Uterus (tissue), 3 donors: ENCODE measurements at regions not wholly inside any gene's neighbourhood (a gene's known extent, or its start where the extent isn't known, plus 50 kb on each side); places are given as distances from the start of the nearest gene placed in this dataset.

Source experiments
- DNase-seq, 2 donors: peaks; one replicate each; pipeline ENCODE4 v3.0.0-alpha.2; 2019 to 2020
- H3K27ac ChIP-seq, 2 donors: fragments of 200-600 bp; sonication (generic); 1 replicate in 1 of 2; 2 replicates in 1 of 2; pipeline ENCODE4 v1.5.1; 2016 to 2018
- H3K27me3 ChIP-seq, 2 donors: fragments of 200-600 bp; sonication (generic); one replicate each; pipeline ENCODE4 v1.5.1; 2018 to 2019; ENCODE audit warnings: control low read depth in 1 of 2
- H3K36me3 ChIP-seq, 2 donors: fragments of 200-600 bp; sonication (generic); one replicate each; pipeline ENCODE4 v1.5.1; 2019; ENCODE audit warnings: control low read depth in 1 of 2
- H3K4me1 ChIP-seq, 2 donors: fragments of 200-600 bp; sonication (generic); one replicate each; pipeline ENCODE4 v1.5.1; 2018 to 2019; ENCODE audit warnings: control low read depth in 1 of 2
- H3K4me3 ChIP-seq, 2 donors: fragments of 200-600 bp; sonication (generic); 1 replicate in 1 of 2; 2 replicates in 1 of 2; pipeline ENCODE4 v1.5.1; 2018 to 2019; ENCODE audit warnings: mild to moderate bottlenecking in 1 of 2
- H3K9me3 ChIP-seq, 2 donors: fragments of 200-600 bp; sonication (generic); one replicate each; pipeline ENCODE4 v1.5.1; 2019; ENCODE audit warnings: control low read depth in 1 of 2
- CTCF ChIP-seq, 4 experiments: fragments of 200-600 bp in 2 of 4; fragments of 450-650 bp in 2 of 4; sonication (generic) in 2 of 4; IDR thresholded peaks; one replicate each; pipeline ENCODE4 v1.5.1; 2016 to 2019; ENCODE audit warnings: antibody characterized with exemption in 4 of 4, mild to moderate bottlenecking in 2 of 4, moderate library complexity in 1 of 4
- POLR2A ChIP-seq, 2 donors: fragments of 450-650 bp; IDR thresholded peaks; one replicate each; pipeline ENCODE4 v1.6.1; 2016; ENCODE audit warnings: antibody characterized with exemption in 2 of 2, mild to moderate bottlenecking in 1 of 2, moderate library complexity in 1 of 2
- intact Hi-C: fragments of 100-400 bp; cut with DNase I; formaldehyde crosslinking; loops from one replicate; pipeline ENCODE4 v1.15.1; 2023; ENCODE audit warnings: low total_unique reads
- donor health status: DM: yes; HTN: yes; CAD: no.

GRCh38 chr16:86080982-86081381, 182.0 kb downstream of the IRF8 start:
- no peak for DNase-seq
- Histone ChIP-seq H3K27ac (no peak overlapping the region), H3K27me3 (no peaks in the 10 kb centered on the region), H3K9me3 (no peaks in the 10 kb centered on the region), H3K4me1 (no peaks in the 10 kb centered on the region), H3K36me3 (no peaks in the 10 kb centered on the region), H3K4me3 (no peak overlapping the region)
- intact Hi-C loops = no loop called here
- no peak for TF ChIP-seq POLR2A (IDR thresholded peaks at IDR 0.05)
- TF ChIP-seq CTCF (IDR thresholded peaks at IDR 0.05) = no peak

GRCh38 chr16:86082418-86083030, 183.6 kb downstream of the IRF8 start:
- intact Hi-C loops = no loop called here
- Histone ChIP-seq H3K4me3 (no peak overlapping the region), H3K36me3 (no peaks in the 10 kb centered on the region), H3K27ac (no peak overlapping the region), H3K4me1 (no peaks in the 10 kb centered on the region), H3K9me3 (no peaks in the 10 kb centered on the region), H3K27me3 (no peaks in the 10 kb centered on the region)
- no peak for TF ChIP-seq CTCF (IDR thresholded peaks at IDR 0.05)
- TF ChIP-seq POLR2A (IDR thresholded peaks at IDR 0.05) = no peak
- no peak for DNase-seq

GRCh38 chr16:86083382-86084002, 184.5 kb downstream of the IRF8 start:
- Histone ChIP-seq H3K4me1 (no peaks in the 10 kb centered on the region), H3K9me3 (no peaks in the 10 kb centered on the region), H3K4me3 (no peak overlapping the region), H3K27ac (no peak overlapping the region), H3K36me3 (no peaks in the 10 kb centered on the region), H3K27me3 (no peaks in the 10 kb centered on the region)
- intact Hi-C loops = no loop called here
- no peak for DNase-seq
- TF ChIP-seq CTCF (IDR thresholded peaks at IDR 0.05) = no peak
- no peak for TF ChIP-seq POLR2A (IDR thresholded peaks at IDR 0.05)

- H3K27ac ChIP-seq = no peak overlapping the region
- H3K9me3 ChIP-seq = no peaks in the 10 kb centered on the region
- no peak for DNase-seq
- no peaks in the 10 kb centered on the region for H3K36me3 ChIP-seq
- no peak overlapping the region for H3K4me3 ChIP-seq
- intact Hi-C loops = no loop called here
- H3K4me1 ChIP-seq = no peaks in the 10 kb centered on the region
- no peaks in the 10 kb centered on the region for H3K27me3 ChIP-seq
- TF ChIP-seq POLR2A (IDR thresholded peaks at IDR 0.05) = no peak
- no peak for TF ChIP-seq CTCF (IDR thresholded peaks at IDR 0.05)
These were observed 186.2 kb downstream of the IRF8 start for GRCh38 chr16:86085161-86085611.

- H3K9me3 ChIP-seq = no peaks in the 10 kb centered on the region
- TF ChIP-seq CTCF (IDR thresholded peaks at IDR 0.05) = no peak
- no peak for TF ChIP-seq POLR2A (IDR thresholded peaks at IDR 0.05)
- intact Hi-C loops = no loop called here
- no peak overlapping the region for H3K4me3 ChIP-seq
- no peak for DNase-seq
- no peaks in the 10 kb centered on the region for H3K4me1 ChIP-seq
- no peaks in the 10 kb centered on the region for H3K36me3 ChIP-seq
- H3K27me3 ChIP-seq = no peaks in the 10 kb centered on the region
- no peak overlapping the region for H3K27ac ChIP-seq
These were observed 186.8 kb downstream of the IRF8 start for GRCh38 chr16:86085795-86086194.
